K562 (cell line): ENCODE measurements at regions not wholly inside any gene's neighbourhood (a gene's known extent, or its start where the extent isn't known, plus 50 kb on each side); places are given as distances from the start of the nearest gene placed in this dataset.

ENCODE experiments used
- ATF1 ChIP-seq, 2 experiments: fragments of 450-650 bp in 1 of 2; IDR thresholded peaks; 2 replicates each; pipeline ENCODE4 v1.6.1; 2016; ENCODE audit warnings: missing compliant biosample characterization in 1 of 2, missing genetic modification characterization in 1 of 2
- BACH1 ChIP-seq: fragments of 200-800 bp; sonication (Bioruptor generic); IDR thresholded peaks from 2 replicates; pipeline ENCODE4 v1.6.1; 2016; ENCODE audit warnings: missing genetic modification characterization, missing compliant biosample characterization
- DDX20 ChIP-seq: fragments of 450-650 bp; IDR thresholded peaks from 2 replicates; pipeline ENCODE4 v1.6.1; 2016; ENCODE audit warnings: missing genetic modification characterization, low read depth, mild to moderate bottlenecking, missing compliant biosample characterization, moderate library complexity
- ILK ChIP-seq: fragments of 450-650 bp; IDR thresholded peaks from 2 replicates; pipeline ENCODE4 v1.6.1; 2016; ENCODE audit warnings: missing genetic modification characterization, low read depth, mild to moderate bottlenecking, missing compliant biosample characterization, moderate library complexity, borderline replicate concordance
- JUND ChIP-seq, 2 experiments: IDR thresholded peaks; 2 replicates in 1 of 2; 3 replicates in 1 of 2; pipeline ENCODE4 v1.6.1; 2011; ENCODE audit warnings: borderline replicate concordance in 2 of 2, low read depth in 2 of 2, low read length in 2 of 2, improper control_type of control experiment in 1 of 2, missing biosample characterization in 1 of 2, missing genetic modification characterization in 1 of 2, missing genetic modification reagents in 1 of 2
- KLF10 ChIP-seq: fragments of 250-450 bp; sonication (Bioruptor Pico); IDR thresholded peaks from 2 replicates; pipeline ENCODE4 v1.6.1; 2021; ENCODE audit warnings: matching md5 sums
- MAFF ChIP-seq: IDR thresholded peaks from 2 replicates; pipeline ENCODE4 v1.6.1; 2012; ENCODE audit warnings: low read length, improper control_type of control experiment
- NELFE ChIP-seq: IDR thresholded peaks from 2 replicates; pipeline ENCODE4 v1.6.1; 2011; ENCODE audit warnings: mild to moderate bottlenecking; ENCODE audit not compliant: insufficient read depth, insufficient read length
- NFE2 ChIP-seq: IDR thresholded peaks from 2 replicates; pipeline ENCODE4 v1.6.1; 2014; ENCODE audit warnings: antibody characterized with exemption, low read depth
- NFXL1 ChIP-seq: fragments of 450-650 bp; formaldehyde crosslinking; IDR thresholded peaks from 2 replicates; pipeline ENCODE4 v1.4.0; 2021; ENCODE audit warnings: mild to moderate bottlenecking
- NR2C1 ChIP-seq, 2 experiments: fragments of 450-650 bp; IDR thresholded peaks; 2 replicates each; pipeline ENCODE4 v1.6.1; 2017; ENCODE audit warnings: mild to moderate bottlenecking in 2 of 2, antibody characterized with exemption in 1 of 2, inconsistent platforms in 1 of 2, missing compliant biosample characterization in 1 of 2, missing genetic modification characterization in 1 of 2
- RBM15 ChIP-seq: fragments of 200-400 bp; formaldehyde crosslinking; IDR thresholded peaks from 2 replicates; pipeline ENCODE4 v1.6.1; 2018; ENCODE audit warnings: mild to moderate bottlenecking, low read length, moderate library complexity; ENCODE audit not compliant: insufficient read depth
- SAFB ChIP-seq: fragments of 200-400 bp; formaldehyde crosslinking; IDR thresholded peaks from 2 replicates; pipeline ENCODE4 v1.6.1; 2017; ENCODE audit warnings: low read depth, low read length, borderline replicate concordance
- STAT5B ChIP-seq: fragments of 250-450 bp; sonication (Bioruptor Pico); IDR thresholded peaks from 2 replicates; pipeline ENCODE4 v1.8.0; 2021; ENCODE audit warnings: mild to moderate bottlenecking, inconsistent platforms
- TAF7 ChIP-seq: fragments of 450-650 bp; IDR thresholded peaks from 2 replicates; pipeline ENCODE4 v1.6.1; 2016; ENCODE audit warnings: missing genetic modification characterization, missing compliant biosample characterization
- TAL1 ChIP-seq: fragments of 450-650 bp; IDR thresholded peaks from 2 replicates; pipeline ENCODE4 v1.6.1; 2016; ENCODE audit warnings: mild to moderate bottlenecking
- ZNF175 ChIP-seq: fragments of 200-800 bp; sonication (Bioruptor generic); IDR thresholded peaks from 2 replicates; pipeline ENCODE4 v1.6.1; 2016; ENCODE audit warnings: low read depth, mild to moderate bottlenecking, missing genetic modification characterization, missing compliant biosample characterization
- ZNF217 ChIP-seq: sonication (generic); formaldehyde crosslinking; IDR thresholded peaks from 2 replicates; pipeline ENCODE4 v1.8.0; 2022; ENCODE audit warnings: mild to moderate bottlenecking, missing genetic modification reagents
- ZNF239 ChIP-seq: fragments of 250-450 bp; sonication (Bioruptor Pico); IDR thresholded peaks from 2 replicates; pipeline ENCODE4 v1.4.0; 2020; ENCODE audit warnings: mild to moderate bottlenecking
- ZNF311 ChIP-seq: fragments of 250-450 bp; sonication (Bioruptor Pico); IDR thresholded peaks from 2 replicates; pipeline ENCODE4 v1.4.0; 2020; ENCODE audit warnings: mild to moderate bottlenecking, moderate library complexity
- ZNF644 ChIP-seq: fragments of 200-800 bp; sonication (Bioruptor generic); IDR thresholded peaks from 2 replicates; pipeline ENCODE4 v1.6.1; 2016; ENCODE audit warnings: low read depth, missing genetic modification characterization, missing compliant biosample characterization
- TF ChIP-seq, protein P1 (sequence below): fragments of 250-450 bp; sonication (Bioruptor Pico); IDR thresholded peaks from 2 replicates; pipeline ENCODE4 v1.8.0; 2021; ENCODE audit warnings: moderate library complexity, mild to moderate bottlenecking, inconsistent platforms
- TF ChIP-seq, protein P2 (sequence below): fragments of 250-450 bp; sonication (Bioruptor Pico); IDR thresholded peaks from 2 replicates; pipeline ENCODE4 v1.8.0; 2021; ENCODE audit warnings: mild to moderate bottlenecking, moderate library complexity
- TF ChIP-seq, protein P3 (sequence below): fragments of 250-450 bp; sonication (Bioruptor Pico); IDR thresholded peaks from 2 replicates; pipeline ENCODE4 v1.4.0; 2020

DNA sequence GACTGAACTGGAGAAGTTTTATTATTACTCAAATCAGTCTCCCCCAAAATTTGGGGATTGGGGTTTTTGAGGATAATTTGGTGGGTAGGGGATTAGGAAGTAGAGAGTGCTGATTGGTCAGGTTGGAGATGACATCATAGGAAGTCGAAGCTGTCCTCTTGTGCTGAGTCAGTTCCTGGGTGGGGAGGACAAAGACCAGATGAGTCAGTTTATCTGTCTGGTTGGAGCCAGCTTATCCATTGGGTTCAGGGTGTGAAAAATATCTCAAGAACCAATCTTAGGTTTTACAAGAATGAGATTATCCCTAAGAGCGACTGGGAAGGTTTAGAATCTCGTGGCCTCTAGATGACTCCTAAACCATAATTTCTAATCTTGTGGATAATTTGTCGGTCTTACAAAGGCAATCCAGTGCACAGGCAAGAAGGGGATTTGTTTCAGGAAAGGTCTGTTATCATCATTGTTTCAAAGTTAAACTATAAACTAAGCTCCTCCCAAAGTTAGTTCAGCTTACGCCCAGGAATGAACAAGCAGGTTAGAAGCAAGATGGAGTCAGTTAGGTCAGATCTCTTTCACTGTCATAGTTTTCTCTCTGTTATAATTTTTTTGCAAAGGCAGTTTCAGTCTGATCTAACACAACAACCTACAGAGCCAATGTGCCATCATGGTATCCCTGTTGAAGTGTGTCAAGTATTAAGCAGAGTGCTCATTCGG is 274.5 kb downstream of the SLC7A11 start (continued):
- TF ChIP-seq DDX20 (peak; percentile 83), NR2C1 (IDR thresholded peaks at IDR 0.05) (no peak), NR2C1 (tag; IDR thresholded peaks at IDR 0.05) (peak; percentile 82), STAT5B (CRISPR knock-in tag) (peak; percentile 71; the same call in 1 of the 2 replicates), ZNF644 (tag) (peak; percentile 98), MAFF (0 out of 2 replicates have a peak, but pooled peaks have one; percentile 18), ILK (peak; percentile 85), SAFB (no peak), ATF1 (CRISPR knock-in tag; IDR thresholded peaks at IDR 0.05) (no peak), ATF1 (tag; IDR thresholded peaks at IDR 0.05) (peak; percentile 27; the same call in 1 of the 2 replicates), BACH1 (tag) (peak; percentile 68; the same call in 1 of the 2 replicates), ZNF311 (CRISPR knock-in tag) (peak; percentile 98), ZNF175 (peak; percentile 93), TAL1 (peak; percentile 13; the same call in 1 of the 2 replicates), NFE2 (peak; percentile 55; the same call in 1 of the 2 replicates), ZNF217 (CRISPR knock-in tag) (no peak), RBM15 (no peak), JUND (IDR thresholded peaks at IDR 0.05; ENCODE audit: borderline replicate concordance, low read depth, low read length) (0 out of 2 replicates have a peak, but pooled peaks have one; percentile 36), JUND (tag; IDR thresholded peaks at IDR 0.05; ENCODE audit: borderline replicate concordance, low read depth, low read length) (peak; percentile 50; the same call in 2 of the 3 replicates), NFXL1 (peak; percentile 87; the same call in 1 of the 2 replicates), NELFE (no peak), TAF7 (tag) (no peak), ZNF239 (CRISPR knock-in tag) (peak; percentile 65), KLF10 (no peak)
- TF ChIP-seq, protein P1, sequence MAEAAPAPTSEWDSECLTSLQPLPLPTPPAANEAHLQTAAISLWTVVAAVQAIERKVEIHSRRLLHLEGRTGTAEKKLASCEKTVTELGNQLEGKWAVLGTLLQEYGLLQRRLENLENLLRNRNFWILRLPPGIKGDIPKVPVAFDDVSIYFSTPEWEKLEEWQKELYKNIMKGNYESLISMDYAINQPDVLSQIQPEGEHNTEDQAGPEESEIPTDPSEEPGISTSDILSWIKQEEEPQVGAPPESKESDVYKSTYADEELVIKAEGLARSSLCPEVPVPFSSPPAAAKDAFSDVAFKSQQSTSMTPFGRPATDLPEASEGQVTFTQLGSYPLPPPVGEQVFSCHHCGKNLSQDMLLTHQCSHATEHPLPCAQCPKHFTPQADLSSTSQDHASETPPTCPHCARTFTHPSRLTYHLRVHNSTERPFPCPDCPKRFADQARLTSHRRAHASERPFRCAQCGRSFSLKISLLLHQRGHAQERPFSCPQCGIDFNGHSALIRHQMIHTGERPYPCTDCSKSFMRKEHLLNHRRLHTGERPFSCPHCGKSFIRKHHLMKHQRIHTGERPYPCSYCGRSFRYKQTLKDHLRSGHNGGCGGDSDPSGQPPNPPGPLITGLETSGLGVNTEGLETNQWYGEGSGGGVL (CRISPR knock-in tag), result peak; percentile 67
- TF ChIP-seq, protein P2, sequence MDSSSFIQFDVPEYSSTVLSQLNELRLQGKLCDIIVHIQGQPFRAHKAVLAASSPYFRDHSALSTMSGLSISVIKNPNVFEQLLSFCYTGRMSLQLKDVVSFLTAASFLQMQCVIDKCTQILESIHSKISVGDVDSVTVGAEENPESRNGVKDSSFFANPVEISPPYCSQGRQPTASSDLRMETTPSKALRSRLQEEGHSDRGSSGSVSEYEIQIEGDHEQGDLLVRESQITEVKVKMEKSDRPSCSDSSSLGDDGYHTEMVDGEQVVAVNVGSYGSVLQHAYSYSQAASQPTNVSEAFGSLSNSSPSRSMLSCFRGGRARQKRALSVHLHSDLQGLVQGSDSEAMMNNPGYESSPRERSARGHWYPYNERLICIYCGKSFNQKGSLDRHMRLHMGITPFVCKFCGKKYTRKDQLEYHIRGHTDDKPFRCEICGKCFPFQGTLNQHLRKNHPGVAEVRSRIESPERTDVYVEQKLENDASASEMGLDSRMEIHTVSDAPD (CRISPR knock-in tag), result peak; percentile 84; the same call in 1 of the 2 replicates
- TF ChIP-seq, protein P3, sequence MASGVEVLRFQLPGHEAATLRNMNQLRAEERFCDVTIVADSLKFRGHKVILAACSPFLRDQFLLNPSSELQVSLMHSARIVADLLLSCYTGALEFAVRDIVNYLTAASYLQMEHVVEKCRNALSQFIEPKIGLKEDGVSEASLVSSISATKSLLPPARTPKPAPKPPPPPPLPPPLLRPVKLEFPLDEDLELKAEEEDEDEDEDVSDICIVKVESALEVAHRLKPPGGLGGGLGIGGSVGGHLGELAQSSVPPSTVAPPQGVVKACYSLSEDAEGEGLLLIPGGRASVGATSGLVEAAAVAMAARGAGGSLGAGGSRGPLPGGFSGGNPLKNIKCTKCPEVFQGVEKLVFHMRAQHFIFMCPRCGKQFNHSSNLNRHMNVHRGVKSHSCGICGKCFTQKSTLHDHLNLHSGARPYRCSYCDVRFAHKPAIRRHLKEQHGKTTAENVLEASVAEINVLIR (CRISPR knock-in tag), result peak; percentile 86
